ENCODE measurements at regions not wholly inside any gene's neighbourhood (a gene's known extent, or its start where the extent isn't known, plus 50 kb on each side); places are given as distances from the start of the nearest gene placed in this dataset.
"Not testable (repeated sequence)": the region's sequence is repeated elsewhere in the genome, so short reads cannot be mapped to it uniquely, and the experiment has no call there.

- not testable (repeated sequence) for H3K4me3 Mint-ChIP-seq (ENCODE audit: low read depth); H3K4me1 Mint-ChIP-seq (ENCODE audit: low read depth)
- peaks cover 29% of the 10 kb centered on the region for H3K9me3 Mint-ChIP-seq (ENCODE audit: low read depth)
Measured at GRCh38 chr21:9246010-9246409, 1275.4 kb upstream of the TPTE start.

GRCh38 chr21:9246481-9247289 is 1274.7 kb upstream of the TPTE start:
- H3K27ac Mint-ChIP-seq; H3K4me3 Mint-ChIP-seq (ENCODE audit: low read depth); H3K36me3 Mint-ChIP-seq (ENCODE audit: insufficient read depth); H3K4me1 Mint-ChIP-seq (ENCODE audit: low read depth); DNase-seq (ENCODE audit: low spot score, unreplicated experiment); H3K27me3 Mint-ChIP-seq: not testable (repeated sequence)
- H3K9me3 Mint-ChIP-seq (ENCODE audit: low read depth): peaks cover 29% of the 10 kb centered on the region

More at GRCh38 chr21:9246010-9246409, 1275.4 kb upstream of the TPTE start:
- not testable (repeated sequence) for H3K27me3 Mint-ChIP-seq; H3K27ac Mint-ChIP-seq; H3K36me3 Mint-ChIP-seq (ENCODE audit: insufficient read depth); DNase-seq (ENCODE audit: low spot score, unreplicated experiment)

- peaks cover 29% of the 10 kb centered on the region for H3K9me3 Mint-ChIP-seq (ENCODE audit: low read depth)
- not testable (repeated sequence) for H3K27me3 Mint-ChIP-seq; H3K4me1 Mint-ChIP-seq (ENCODE audit: low read depth); H3K27ac Mint-ChIP-seq; H3K4me3 Mint-ChIP-seq (ENCODE audit: low read depth); H3K36me3 Mint-ChIP-seq (ENCODE audit: insufficient read depth); DNase-seq (ENCODE audit: low spot score, unreplicated experiment)
Measured at GRCh38 chr21:9247290-9247613, 1274.1 kb upstream of the TPTE start.

GRCh38 chr21:9247616-9248317 is 1273.6 kb upstream of the TPTE start:
- H3K4me3 Mint-ChIP-seq (ENCODE audit: low read depth); H3K27me3 Mint-ChIP-seq; H3K36me3 Mint-ChIP-seq (ENCODE audit: insufficient read depth); H3K4me1 Mint-ChIP-seq (ENCODE audit: low read depth); H3K27ac Mint-ChIP-seq: not testable (repeated sequence)
- peaks cover 29% of the 10 kb centered on the region for H3K9me3 Mint-ChIP-seq (ENCODE audit: low read depth)
- peak; percentile 8 for DNase-seq (ENCODE audit: low spot score, unreplicated experiment)
